ENCODE measurements at regions not wholly inside any gene's neighbourhood (a gene's known extent, or its start where the extent isn't known, plus 50 kb on each side); places are given as distances from the start of the nearest gene placed in this dataset.

DNA sequence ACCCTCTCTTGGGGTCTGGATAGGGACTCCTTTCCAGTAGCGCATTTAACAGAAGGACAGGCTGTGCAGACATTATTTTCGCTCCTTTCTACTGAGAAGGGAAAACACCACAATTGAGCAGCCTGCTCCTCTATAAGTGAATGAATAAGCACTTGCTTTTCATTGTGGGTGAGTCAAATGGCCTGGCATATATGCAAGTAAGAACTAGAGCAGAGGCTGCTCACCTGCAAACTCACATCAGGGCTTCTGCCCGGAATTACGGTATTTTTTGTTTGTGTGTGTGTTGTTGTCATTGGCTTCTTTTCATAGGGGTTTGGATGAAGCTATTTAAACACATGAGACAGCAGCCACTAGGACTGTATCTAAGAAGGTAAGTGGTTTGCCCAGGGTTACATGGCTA, 200.1 kb upstream of the CAMK1G start:
- TF ChIP-seq, protein P1, sequence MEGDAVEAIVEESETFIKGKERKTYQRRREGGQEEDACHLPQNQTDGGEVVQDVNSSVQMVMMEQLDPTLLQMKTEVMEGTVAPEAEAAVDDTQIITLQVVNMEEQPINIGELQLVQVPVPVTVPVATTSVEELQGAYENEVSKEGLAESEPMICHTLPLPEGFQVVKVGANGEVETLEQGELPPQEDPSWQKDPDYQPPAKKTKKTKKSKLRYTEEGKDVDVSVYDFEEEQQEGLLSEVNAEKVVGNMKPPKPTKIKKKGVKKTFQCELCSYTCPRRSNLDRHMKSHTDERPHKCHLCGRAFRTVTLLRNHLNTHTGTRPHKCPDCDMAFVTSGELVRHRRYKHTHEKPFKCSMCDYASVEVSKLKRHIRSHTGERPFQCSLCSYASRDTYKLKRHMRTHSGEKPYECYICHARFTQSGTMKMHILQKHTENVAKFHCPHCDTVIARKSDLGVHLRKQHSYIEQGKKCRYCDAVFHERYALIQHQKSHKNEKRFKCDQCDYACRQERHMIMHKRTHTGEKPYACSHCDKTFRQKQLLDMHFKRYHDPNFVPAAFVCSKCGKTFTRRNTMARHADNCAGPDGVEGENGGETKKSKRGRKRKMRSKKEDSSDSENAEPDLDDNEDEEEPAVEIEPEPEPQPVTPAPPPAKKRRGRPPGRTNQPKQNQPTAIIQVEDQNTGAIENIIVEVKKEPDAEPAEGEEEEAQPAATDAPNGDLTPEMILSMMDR (IDR thresholded peaks at IDR 0.05), result no peak
- TF ChIP-seq POLR2AphosphoS5 (IDR thresholded peaks at IDR 0.05; ENCODE audit: insufficient read depth in 1 of 2, low read depth in 1 of 2) (no peak), POLR2A (IDR thresholded peaks at IDR 0.05) (no peak)
